Ovary (tissue), 3 donors: ENCODE measurements at regions not wholly inside any gene's neighbourhood (a gene's known extent, or its start where the extent isn't known, plus 50 kb on each side); places are given as distances from the start of the nearest gene placed in this dataset.

Experiments used
- CTCF ChIP-seq, 3 donors: fragments of 450-650 bp in 2 of 3; fragments of 200-600 bp in 1 of 3; IDR thresholded peaks; one replicate each; pipeline versions ENCODE4 v1.5.1 to v1.8.0; 2016 to 2022; ENCODE audit warnings: antibody characterized with exemption in 3 of 3, mild to moderate bottlenecking in 1 of 3
- EP300 ChIP-seq: sonication (generic); formaldehyde crosslinking; IDR thresholded peaks from one replicate; pipeline ENCODE4 v1.6.1; 2017; ENCODE audit warnings: antibody characterized with exemption
- POLR2A ChIP-seq: fragments of 450-650 bp; IDR thresholded peaks from one replicate; pipeline ENCODE4 v1.6.1; 2017; ENCODE audit warnings: antibody characterized with exemption, mild to moderate bottlenecking, moderate library complexity
- donor health status: DM: no; HTN: no; CAD: no.

GRCh38 chr18:59061914-59062642 lies 77.6 kb upstream of the SEC11C start:
- TF ChIP-seq CTCF (IDR thresholded peaks at IDR 0.05) (no peak), EP300 (no peak), POLR2A (no peak)
